A549 (cell line): ENCODE measurements at regions not wholly inside any gene's neighbourhood (a gene's known extent, or its start where the extent isn't known, plus 50 kb on each side); places are given as distances from the start of the nearest gene placed in this dataset.

ENCODE experiments used
- ATAC-seq, 2 experiments: fragments of 200-7000 bp in 1 of 2; fragments of >200 bp in 1 of 2; cut with Nextera tagmentation in 1 of 2; cut with Tn5 transposase in 1 of 2; 3 replicates each; pipeline versions ENCODE4 v1.8.0 to v1.9.1; 2018 to 2020; ENCODE audit warnings: mild to moderate bottlenecking in 1 of 2, moderate library complexity in 1 of 2
- CTCF ChIA-PET: fragments of 300-600 bp; sonication (Branson Sonifier 250); formaldehyde crosslinking; extraction: SDS; loops from one replicate; lab custom pipeline; 2021; ENCODE audit warnings: antibody characterized with exemption, inconsistent platforms; lab: Yijun Ruan, JAX
- POLR2A ChIA-PET: fragments of 350-600 bp; formaldehyde crosslinking; extraction: SDS; loops from one replicate; lab custom pipeline; 2021; ENCODE audit warnings: antibody characterized with exemption, inconsistent platforms; lab: Yijun Ruan, JAX
- DNase-seq, 2 experiments: peaks; one replicate each; pipeline versions ENCODE4 v3.0.0 to v3.0.0-alpha.2; 2011 to 2016; ENCODE audit warnings: low read depth in 1 of 2, low spot score in 1 of 2
- FAIRE-seq: peaks from 2 replicates; lab custom pipeline; 2011; peaks lifted over from hg19 to GRCh38; lab: Jason Lieb, UNC
- H3K27ac ChIP-seq, 2 experiments: fragments of >200 bp; sonication (Bioruptor Twin); formaldehyde crosslinking; 3 replicates each; pipeline ENCODE4 v1.5.1; 2016 to 2017
- H3K4me1 ChIP-seq: fragments of >200 bp; sonication (Bioruptor Twin); formaldehyde crosslinking; 3 replicates; pipeline ENCODE4 v1.6.1; 2016
- H3K4me2 ChIP-seq: fragments of >200 bp; sonication (Bioruptor Twin); formaldehyde crosslinking; 3 replicates; pipeline ENCODE4 v1.6.1; 2016
- H3K4me3 ChIP-seq: fragments of >200 bp; sonication (Bioruptor Twin); formaldehyde crosslinking; 3 replicates; pipeline ENCODE4 v1.5.1; 2016
- H3K9me3 ChIP-seq: fragments of >200 bp; sonication (Bioruptor Twin); formaldehyde crosslinking; 3 replicates; pipeline ENCODE4 v1.6.1; 2016
- ATOH8 ChIP-seq: fragments of 250-450 bp; sonication (Bioruptor Pico); IDR thresholded peaks from 2 replicates; pipeline ENCODE4 v1.5.0; 2020; ENCODE audit warnings: low read depth, mild to moderate bottlenecking, moderate library complexity
- BCL3 ChIP-seq: fragments of >200 bp; sonication (Bioruptor Twin); formaldehyde crosslinking; IDR thresholded peaks from 3 replicates; pipeline ENCODE4 v1.6.1; 2016
- BHLHE40 ChIP-seq: IDR thresholded peaks from 2 replicates; pipeline ENCODE4 v1.6.1; 2012; ENCODE audit warnings: low read depth, low read length, inconsistent platforms
- CHD2 ChIP-seq: fragments of 150-350 bp; IDR thresholded peaks from 2 replicates; pipeline ENCODE4 v1.6.1; 2014; ENCODE audit warnings: low read length; ENCODE audit not compliant: partially characterized antibody
- ELK1 ChIP-seq: fragments of 150-350 bp; IDR thresholded peaks from 2 replicates; pipeline ENCODE4 v1.6.1; 2014; ENCODE audit warnings: low read depth, mild to moderate bottlenecking, low read length
- ESRRA ChIP-seq: fragments of 150-350 bp; IDR thresholded peaks from 2 replicates; pipeline ENCODE4 v1.6.1; 2014; ENCODE audit warnings: mild to moderate bottlenecking, low read length, borderline replicate concordance
- FOSL2 ChIP-seq, 2 experiments: fragments of 450-650 bp in 1 of 2; fragments of >200 bp in 1 of 2; sonication (Bioruptor Twin) in 1 of 2; formaldehyde crosslinking; IDR thresholded peaks; 2 replicates each; pipeline versions ENCODE4 v1.5.0 to v1.6.1; 2016 to 2020; ENCODE audit warnings: mild to moderate bottlenecking in 1 of 2, moderate library complexity in 1 of 2
- HMGXB4 ChIP-seq: fragments of 250-450 bp; sonication (Bioruptor Pico); IDR thresholded peaks from 2 replicates; pipeline ENCODE4 v1.5.0; 2021; ENCODE audit warnings: mild to moderate bottlenecking, moderate library complexity, borderline replicate concordance
- HOXB13 ChIP-seq: fragments of 250-450 bp; sonication (Bioruptor Pico); IDR thresholded peaks from 2 replicates; pipeline ENCODE4 v1.5.0; 2020; ENCODE audit warnings: low read depth, mild to moderate bottlenecking, moderate library complexity
- HOXB5 ChIP-seq: fragments of 250-450 bp; sonication (Bioruptor Pico); IDR thresholded peaks from 2 replicates; pipeline ENCODE4 v1.5.0; 2020; ENCODE audit warnings: mild to moderate bottlenecking, moderate library complexity
- JUNB ChIP-seq: fragments of >200 bp; sonication (Bioruptor Twin); formaldehyde crosslinking; IDR thresholded peaks from 2 replicates; pipeline ENCODE4 v1.6.1; 2016
- KDM5A ChIP-seq: fragments of 200-600 bp; sonication (generic); IDR thresholded peaks from 2 replicates; pipeline ENCODE4 v1.6.1; 2016; ENCODE audit warnings: antibody characterized with exemption, mild to moderate bottlenecking
- MAFK ChIP-seq: fragments of 450-650 bp; IDR thresholded peaks from 2 replicates; pipeline ENCODE4 v1.6.1; 2014; ENCODE audit not compliant: partially characterized antibody
- PHF8 ChIP-seq: fragments of 200-600 bp; sonication (generic); IDR thresholded peaks from 2 replicates; pipeline ENCODE4 v1.6.1; 2016; ENCODE audit warnings: low read depth, mild to moderate bottlenecking, antibody characterized with exemption, moderate library complexity, borderline replicate concordance
- POLR2AphosphoS2 ChIP-seq: conservative IDR thresholded peaks from 2 replicates; pipeline ENCODE4 v1.6.1; 2012; ENCODE audit warnings: low read length, improper control_type of control experiment, inconsistent platforms
- RCOR1 ChIP-seq: fragments of 150-350 bp; IDR thresholded peaks from 2 replicates; pipeline ENCODE4 v1.6.1; 2014; ENCODE audit warnings: antibody characterized with exemption, low read length, low read depth
- RNF2 ChIP-seq: fragments of 200-600 bp; sonication (generic); IDR thresholded peaks from 2 replicates; pipeline ENCODE4 v1.6.1; 2016; ENCODE audit warnings: low read depth, mild to moderate bottlenecking, antibody characterized with exemption, moderate library complexity, borderline replicate concordance
- SMC3 ChIP-seq: fragments of >200 bp; sonication (Bioruptor Twin); formaldehyde crosslinking; IDR thresholded peaks from 3 replicates; pipeline ENCODE4 v1.6.1; 2018; ENCODE audit warnings: inconsistent platforms
- SREBF2 ChIP-seq: fragments of 450-650 bp; IDR thresholded peaks from 2 replicates; pipeline ENCODE4 v1.6.1; 2014; ENCODE audit warnings: mild to moderate bottlenecking, moderate library complexity
- ZNF302 ChIP-seq: fragments of 250-450 bp; sonication (Bioruptor Pico); IDR thresholded peaks from 2 replicates; pipeline ENCODE4 v1.9.0; 2021; ENCODE audit warnings: inconsistent platforms, mild to moderate bottlenecking, moderate library complexity
- WGBS: methylation state at CpG from one replicate; pipeline ENCODE4 v1.1.6; 2017; ENCODE audit errors: missing lambda C conversion rate; 5-methylcytosine and 5-hydroxymethylcytosine counted together

GRCh38 chr12:58509116-58509885, 411.0 kb downstream of the LRIG3 start (continued):
- TF ChIP-seq SREBF2 (no peak), POLR2AphosphoS2 (no peak)

GRCh38 chr12:58513301-58513834, 406.9 kb downstream of the LRIG3 start:
- ATAC-seq (no peak), FAIRE-seq (no peak), DNase-seq (no peak)
- Histone ChIP-seq H3K4me2 (no peak overlapping the region), H3K27ac (no peak overlapping the region), H3K4me3 (no peak overlapping the region), H3K4me1 (peaks cover 12% of the 10 kb centered on the region; the same call in 1 of the 3 replicates), H3K9me3 (peaks cover 29% of the 10 kb centered on the region)
- POLR2A ChIA-PET: no interaction called here
- 54% methylated on average over 4 of the region's 4 CpGs for WGBS
- CTCF ChIA-PET: interaction anchor here (1.2 kb wide), 1 partner anchor 12 kb away, joined by 3 read pairs; no protein-coding TSS in a partner anchor
- TF ChIP-seq HOXB13 (CRISPR knock-in tag) (no peak), CHD2 (no peak), PHF8 (no peak), BHLHE40 (no peak), RCOR1 (no peak), ATOH8 (CRISPR knock-in tag) (no peak), FOSL2 (IDR thresholded peaks at IDR 0.05) (no peak), FOSL2 (CRISPR knock-in tag; IDR thresholded peaks at IDR 0.05) (no peak), ESRRA (no peak)

- TF ChIP-seq ESRRA (no peak), HMGXB4 (CRISPR knock-in tag) (no peak), CHD2 (no peak), MAFK (no peak), ZNF302 (CRISPR knock-in tag) (no peak), ELK1 (no peak), RNF2 (no peak), BCL3 (no peak), SMC3 (no peak), HOXB5 (CRISPR knock-in tag) (no peak), JUNB (no peak), KDM5A (no peak)
- no peak overlapping the region for H3K4me2 ChIP-seq
- 85% methylated on average over 4 of the region's 4 CpGs for WGBS
- no peak for DNase-seq
- ChIA-PET POLR2A (no interaction called here), CTCF (no interaction called here)
- no peak for ATAC-seq
- no peak overlapping the region for H3K27ac ChIP-seq
- H3K4me3 ChIP-seq: no peak overlapping the region
- FAIRE-seq: no peak
- H3K4me1 ChIP-seq: peaks cover 11% of the 10 kb centered on the region; the same call in 1 of the 3 replicates
- peaks cover 34% of the 10 kb centered on the region for H3K9me3 ChIP-seq
Measured at GRCh38 chr12:58513852-58514251, 406.5 kb downstream of the LRIG3 start.
